Activated naive CD8-positive, alpha-beta T cell treated with anti-CD3 and anti-CD28 coated beads, Interleukin-2, amount 50 U/mL, for 24 hours (primary cell): ENCODE measurements at regions not wholly inside any gene's neighbourhood (a gene's known extent, or its start where the extent isn't known, plus 50 kb on each side); places are given as distances from the start of the nearest gene placed in this dataset.

Experiments
- ATAC-seq: fragments of 150-1000 bp; cut with Tn5 transposase; one replicate; pipeline ENCODE4 v1.10.0; 2021
- DNase-seq: peaks from one replicate; pipeline ENCODE4 v3.0.0; 2021
- H3K27ac Mint-ChIP-seq: one replicate; pipeline ENCODE4 v1.8.0; 2021; ENCODE audit warnings: mild to moderate bottlenecking, mixed read lengths
- H3K27me3 Mint-ChIP-seq: one replicate; pipeline ENCODE4 v1.8.0; 2021; ENCODE audit warnings: mixed read lengths
- H3K36me3 Mint-ChIP-seq: one replicate; pipeline ENCODE4 v1.8.0; 2021; ENCODE audit warnings: low read depth, mixed read lengths
- H3K4me1 Mint-ChIP-seq: one replicate; pipeline ENCODE4 v1.8.0; 2021; ENCODE audit warnings: mixed read lengths
- H3K4me3 Mint-ChIP-seq: one replicate; pipeline ENCODE4 v1.8.0; 2021; ENCODE audit warnings: mild to moderate bottlenecking, moderate library complexity, mixed read lengths
- H3K9me3 Mint-ChIP-seq: one replicate; pipeline ENCODE4 v1.8.0; 2021; ENCODE audit warnings: mixed read lengths

GRCh38 chr10:43000651-43001426 lies 76.0 kb upstream of the RET start:
- ATAC-seq (no peak), DNase-seq (no peak)
- Mint-ChIP-seq H3K9me3 (no peaks in the 10 kb centered on the region), H3K4me1 (no peaks in the 10 kb centered on the region), H3K27ac (no peak overlapping the region), H3K36me3 (no peaks in the 10 kb centered on the region), H3K4me3 (no peak overlapping the region), H3K27me3 (no peaks in the 10 kb centered on the region)

GRCh38 chr10:43001427-43001795 lies 75.5 kb upstream of the RET start:
- no peaks in the 10 kb centered on the region for H3K9me3 Mint-ChIP-seq
- ATAC-seq (no peak), DNase-seq (no peak)

GRCh38 chr10:43002596-43002995 lies 74.3 kb upstream of the RET start:
- ATAC-seq (no peak), DNase-seq (no peak)
- Mint-ChIP-seq H3K27me3 (peaks cover 4% of the 10 kb centered on the region), H3K36me3 (no peaks in the 10 kb centered on the region), H3K9me3 (no peaks in the 10 kb centered on the region), H3K4me3 (no peak overlapping the region), H3K27ac (no peak overlapping the region), H3K4me1 (no peaks in the 10 kb centered on the region)

More at GRCh38 chr10:43001427-43001795, 75.5 kb upstream of the RET start:
- H3K27ac Mint-ChIP-seq = no peak overlapping the region
- no peaks in the 10 kb centered on the region for H3K4me1 Mint-ChIP-seq
- peaks cover 2% of the 10 kb centered on the region for H3K27me3 Mint-ChIP-seq
- H3K36me3 Mint-ChIP-seq = no peaks in the 10 kb centered on the region
- H3K4me3 Mint-ChIP-seq = no peak overlapping the region

- H3K27me3 Mint-ChIP-seq = peaks cover 4% of the 10 kb centered on the region
- DNase-seq (no peak), ATAC-seq (no peak)
- H3K27ac Mint-ChIP-seq = no peak overlapping the region
- H3K36me3 Mint-ChIP-seq = no peaks in the 10 kb centered on the region
- no peak overlapping the region for H3K4me3 Mint-ChIP-seq
- no peaks in the 10 kb centered on the region for H3K9me3 Mint-ChIP-seq
- no peaks in the 10 kb centered on the region for H3K4me1 Mint-ChIP-seq
Observed at GRCh38 chr10:43006490-43006889, 70.4 kb upstream of the RET start.

- H3K9me3 Mint-ChIP-seq = no peaks in the 10 kb centered on the region
Observed at GRCh38 chr10:43012578-43012977, 64.3 kb upstream of the RET start.

GRCh38 chr10:43013065-43013464 lies 63.8 kb upstream of the RET start:
- H3K4me1 Mint-ChIP-seq = no peaks in the 10 kb centered on the region
- H3K4me3 Mint-ChIP-seq = no peak overlapping the region
- no peak overlapping the region for H3K27ac Mint-ChIP-seq
- DNase-seq = no peak
- H3K36me3 Mint-ChIP-seq = no peaks in the 10 kb centered on the region
- no peak for ATAC-seq
- no peaks in the 10 kb centered on the region for H3K27me3 Mint-ChIP-seq
- no peaks in the 10 kb centered on the region for H3K9me3 Mint-ChIP-seq

More at GRCh38 chr10:43012578-43012977, 64.3 kb upstream of the RET start:
- no peaks in the 10 kb centered on the region for H3K36me3 Mint-ChIP-seq
- H3K27me3 Mint-ChIP-seq = no peaks in the 10 kb centered on the region
- H3K4me3 Mint-ChIP-seq = no peak overlapping the region
- no peaks in the 10 kb centered on the region for H3K4me1 Mint-ChIP-seq
- ATAC-seq = no peak
- H3K27ac Mint-ChIP-seq = no peak overlapping the region
- DNase-seq = no peak

GRCh38 chr10:43024524-43024923 lies 52.3 kb upstream of the RET start:
- no peaks in the 10 kb centered on the region for H3K9me3 Mint-ChIP-seq
- H3K27me3 Mint-ChIP-seq = peaks cover 4% of the 10 kb centered on the region
- H3K4me3 Mint-ChIP-seq = no peak overlapping the region
- H3K27ac Mint-ChIP-seq = no peak overlapping the region
- H3K36me3 Mint-ChIP-seq = no peaks in the 10 kb centered on the region
- ATAC-seq = no peak
- no peak for DNase-seq
- no peaks in the 10 kb centered on the region for H3K4me1 Mint-ChIP-seq

- ATAC-seq = no peak
- Mint-ChIP-seq H3K36me3 (no peaks in the 10 kb centered on the region), H3K9me3 (no peaks in the 10 kb centered on the region), H3K27ac (no peak overlapping the region), H3K27me3 (no peaks in the 10 kb centered on the region), H3K4me1 (no peaks in the 10 kb centered on the region), H3K4me3 (no peak overlapping the region)
- DNase-seq = no peak
Observed at GRCh38 chr10:43024942-43025700, 51.7 kb upstream of the RET start.

- ATAC-seq (no peak), DNase-seq (no peak)
- Mint-ChIP-seq H3K27ac (no peak overlapping the region), H3K9me3 (no peaks in the 10 kb centered on the region), H3K27me3 (no peaks in the 10 kb centered on the region), H3K4me3 (no peak overlapping the region), H3K4me1 (no peaks in the 10 kb centered on the region), H3K36me3 (no peaks in the 10 kb centered on the region)
Observed at GRCh38 chr10:43026039-43026973, 50.6 kb upstream of the RET start.
